ENCODE measurements at regions not wholly inside any gene's neighbourhood (a gene's known extent, or its start where the extent isn't known, plus 50 kb on each side); places are given as distances from the start of the nearest gene placed in this dataset.

DNA sequence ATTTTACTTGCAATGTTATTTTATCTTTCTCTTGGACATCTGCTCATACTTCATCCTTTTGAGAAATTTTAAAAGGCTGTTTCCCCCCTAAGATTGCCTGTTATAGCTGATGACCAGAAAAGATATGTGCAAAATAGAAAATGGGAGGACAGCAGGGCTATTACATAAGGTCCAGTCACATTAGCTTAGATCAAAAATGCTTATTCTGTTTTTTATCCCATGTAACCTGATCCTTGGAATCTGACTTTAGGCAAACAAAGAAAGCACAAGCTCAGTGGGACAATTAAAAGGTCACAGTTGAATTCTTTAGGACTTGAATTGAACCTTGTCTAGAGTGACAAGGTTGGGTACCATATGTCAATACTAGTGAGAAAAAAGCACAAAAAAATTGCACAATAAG lies 65.1 kb upstream of the TRHDE start:
- TF ChIP-seq GATA2 (IDR thresholded peaks at IDR 0.05; ENCODE audit: low read depth, low read length): no peak
- no peak for TF ChIP-seq GATA3 (IDR thresholded peaks at IDR 0.05; ENCODE audit: low read depth, low read length)

All from SH-SY5Y (cell line).